Naive thymus-derived CD4-positive, alpha-beta T cell (primary cell): ENCODE measurements at regions not wholly inside any gene's neighbourhood (a gene's known extent, or its start where the extent isn't known, plus 50 kb on each side); places are given as distances from the start of the nearest gene placed in this dataset.

Experiments
- ATAC-seq: fragments of 150-1000 bp; cut with Tn5 transposase; 2 replicates; pipeline ENCODE4 v1.10.0; 2021; ENCODE audit warnings: mild to moderate bottlenecking, moderate library complexity
- CTCF ChIA-PET: fragments of 350-600 bp; sonication (Branson Sonifier 250); formaldehyde crosslinking; loops from one replicate; lab custom pipeline; 2021; ENCODE audit warnings: antibody characterized with exemption; lab: Charles Lee
- POLR2A ChIA-PET: fragments of 350-600 bp; sonication (Branson Sonifier 250); formaldehyde crosslinking; loops from one replicate; lab custom pipeline; 2021; ENCODE audit warnings: antibody characterized with exemption, inconsistent platforms; lab: Charles Lee
- DNase-seq, 9 donors: peaks; one replicate each; pipeline versions ENCODE4 v3.0.0 to v3.0.0-alpha.2; 2020 to 2022; ENCODE audit warnings: mixed read lengths in 1 of 9
- H3K27ac ChIP-seq: one replicate; pipeline ENCODE4 v1.7.0; 2013; ENCODE audit warnings: mild to moderate bottlenecking, low read depth, low read length, moderate library complexity
- H3K27me3 ChIP-seq, 2 donors: one replicate each; pipeline ENCODE4 v1.7.0; 2013; ENCODE audit warnings: low read length in 2 of 2, mild to moderate bottlenecking in 2 of 2, moderate library complexity in 2 of 2; ENCODE audit not compliant: control insufficient read depth in 2 of 2, insufficient read depth in 2 of 2
- H3K36me3 ChIP-seq, 3 experiments: 1 replicate in 2 of 3; 2 replicates in 1 of 3; pipeline ENCODE4 v1.7.0; 2013; ENCODE audit warnings: low read length in 3 of 3, mild to moderate bottlenecking in 3 of 3, moderate library complexity in 1 of 3; ENCODE audit not compliant: insufficient read depth in 3 of 3, control insufficient read depth in 2 of 3
- H3K4me1 ChIP-seq, 2 donors: one replicate each; pipeline ENCODE4 v1.7.0; 2013; ENCODE audit warnings: low read length in 2 of 2, mild to moderate bottlenecking in 2 of 2, moderate library complexity in 1 of 2; ENCODE audit not compliant: control insufficient read depth in 2 of 2, insufficient read depth in 2 of 2
- H3K4me3 ChIP-seq: 2 replicates; pipeline ENCODE4 v1.7.0; 2013; ENCODE audit warnings: mild to moderate bottlenecking, low read length
- H3K9me3 ChIP-seq, 3 experiments: 1 replicate in 2 of 3; 2 replicates in 1 of 3; pipeline ENCODE4 v1.7.0; 2013; ENCODE audit warnings: low read length in 3 of 3; ENCODE audit not compliant: control insufficient read depth in 2 of 3
- H3K27ac Mint-ChIP-seq, 9 donors: one replicate each; pipeline ENCODE4 v1.8.0; 2020 to 2022; ENCODE audit warnings: mixed read lengths in 9 of 9, mild to moderate bottlenecking in 8 of 9, moderate library complexity in 5 of 9, inconsistent platforms in 2 of 9
- H3K27me3 Mint-ChIP-seq, 5 donors: one replicate each; pipeline ENCODE4 v1.8.0; 2021 to 2022; ENCODE audit warnings: mixed read lengths in 5 of 5, mild to moderate bottlenecking in 1 of 5
- H3K36me3 Mint-ChIP-seq, 5 donors: one replicate each; pipeline ENCODE4 v1.8.0; 2020 to 2022; ENCODE audit warnings: mixed read lengths in 5 of 5, mild to moderate bottlenecking in 3 of 5, inconsistent platforms in 1 of 5
- H3K4me1 Mint-ChIP-seq, 7 donors: one replicate each; pipeline ENCODE4 v1.8.0; 2020 to 2022; ENCODE audit warnings: mixed read lengths in 7 of 7, mild to moderate bottlenecking in 3 of 7, inconsistent platforms in 1 of 7
- H3K4me3 Mint-ChIP-seq, 10 donors: one replicate each; pipeline ENCODE4 v1.8.0; 2020 to 2022; ENCODE audit warnings: mild to moderate bottlenecking in 10 of 10, mixed read lengths in 10 of 10, moderate library complexity in 6 of 10, inconsistent platforms in 2 of 10
- H3K9me3 Mint-ChIP-seq, 11 donors: one replicate each; pipeline ENCODE4 v1.8.0; 2020 to 2022; ENCODE audit warnings: mixed read lengths in 11 of 11, mild to moderate bottlenecking in 4 of 11, inconsistent platforms in 1 of 11, moderate library complexity in 1 of 11
- intact Hi-C, 2 donors: fragments of 100-400 bp; cut with micrococcal nuclease; formaldehyde crosslinking; loops; one replicate each; pipeline ENCODE4 v1.15.1; 2023

GRCh38 chr4:100898844-100899243 lies 381.0 kb upstream of the EMCN start:
- intact Hi-C loops: loop anchor here in 1 of 2 donors (5.0 to 10.0 kb wide), 2 partner anchors 446 to 1863 kb away; partner anchors contain the start of genes MANBA and PPP3CA
- no peak for DNase-seq
- H3K9me3 ChIP-seq: no peaks in the 10 kb centered on the region
- no peak overlapping the region for H3K4me3 ChIP-seq
- ChIA-PET CTCF (interaction anchor here (0.7 kb wide), 1 partner anchor 64 kb away, joined by 4 read pairs; no protein-coding TSS in a partner anchor), POLR2A (no interaction called here)
- peaks cover 0 to 6% of the 10 kb centered on the region in 2 donors for H3K4me1 ChIP-seq
- Mint-ChIP-seq H3K9me3 (peaks cover 0 to 10% (median 0%) of the 10 kb centered on the region in 11 donors), H3K4me3 (no peak overlapping the region), H3K36me3 (peaks cover 0 to 7% (median 0%) of the 10 kb centered on the region in 5 donors), H3K27me3 (peaks cover 3 to 23% (median 17%) of the 10 kb centered on the region in 5 donors), H3K27ac (no peak overlapping the region), H3K4me1 (peaks cover 5 to 18% (median 18%) of the 10 kb centered on the region in 7 donors)
- no peaks in the 10 kb centered on the region for H3K27me3 ChIP-seq
- no peak overlapping the region for H3K27ac ChIP-seq
- H3K36me3 ChIP-seq: no peaks in the 10 kb centered on the region
- no peak for ATAC-seq

GRCh38 chr4:100895556-100896197 lies 377.9 kb upstream of the EMCN start:
- H3K36me3 ChIP-seq: no peaks in the 10 kb centered on the region
- ChIA-PET CTCF (no interaction called here), POLR2A (no interaction called here)
- H3K27ac ChIP-seq: peak overlapping the region; percentile 27
- peaks cover 0 to 6% of the 10 kb centered on the region in 2 donors for H3K4me1 ChIP-seq
- H3K4me1 Mint-ChIP-seq: peaks cover 5 to 18% (median 18%) of the 10 kb centered on the region in 7 donors
- peak overlapping the region; percentile 76 to 91 (median 83) for H3K4me3 Mint-ChIP-seq
- H3K9me3 Mint-ChIP-seq: peaks cover 0 to 7% (median 2%) of the 10 kb centered on the region in 11 donors
- H3K36me3 Mint-ChIP-seq: peaks cover 0 to 6% (median 0%) of the 10 kb centered on the region in 5 donors
- ATAC-seq (peak; percentile 60), DNase-seq (peak in 5 of 9 donors; percentile 9 to 24 (median 22))
- H3K27me3 Mint-ChIP-seq: peaks cover 0 to 8% (median 0%) of the 10 kb centered on the region in 5 donors
- H3K9me3 ChIP-seq: no peaks in the 10 kb centered on the region
- H3K4me3 ChIP-seq: peak overlapping the region; percentile 49
- H3K27ac Mint-ChIP-seq: peak overlapping the region; percentile 43 to 91 (median 80)
- intact Hi-C loops: loop anchor here in 1 of 2 donors (2.0 to 10.0 kb wide), 3 partner anchors 125 to 1867 kb away; partner anchors contain the start of genes MANBA and PPP3CA
- no peaks in the 10 kb centered on the region for H3K27me3 ChIP-seq

- ChIA-PET POLR2A (no interaction called here), CTCF (no interaction called here)
- H3K4me3 Mint-ChIP-seq: peak overlapping the region in 5 of 10 donors; percentile 76 to 88 (median 83)
- intact Hi-C loops: loop anchor here in 1 of 2 donors (2.0 to 10.0 kb wide), 2 partner anchors 126 to 450 kb away; partner anchors contain the start of gene PPP3CA
- H3K27ac ChIP-seq: no peak overlapping the region
- no peaks in the 10 kb centered on the region for H3K27me3 ChIP-seq
- no peaks in the 10 kb centered on the region for H3K36me3 ChIP-seq
- H3K36me3 Mint-ChIP-seq: peaks cover 0 to 6% (median 0%) of the 10 kb centered on the region in 5 donors
- ATAC-seq: no peak
- peak overlapping the region in 6 of 9 donors; percentile 4 to 83 (median 60) for H3K27ac Mint-ChIP-seq
- H3K9me3 Mint-ChIP-seq: peaks cover 0 to 13% (median 6%) of the 10 kb centered on the region in 11 donors
- H3K27me3 Mint-ChIP-seq: peaks cover 0 to 16% (median 3%) of the 10 kb centered on the region in 5 donors
- peaks cover 5 to 18% (median 18%) of the 10 kb centered on the region in 7 donors for H3K4me1 Mint-ChIP-seq
- no peaks in the 10 kb centered on the region for H3K9me3 ChIP-seq
- H3K4me3 ChIP-seq: no peak overlapping the region
- no peak for DNase-seq
- H3K4me1 ChIP-seq: peaks cover 0 to 6% of the 10 kb centered on the region in 2 donors
Measured at GRCh38 chr4:100894339-100894870, 376.6 kb upstream of the EMCN start.

DNA sequence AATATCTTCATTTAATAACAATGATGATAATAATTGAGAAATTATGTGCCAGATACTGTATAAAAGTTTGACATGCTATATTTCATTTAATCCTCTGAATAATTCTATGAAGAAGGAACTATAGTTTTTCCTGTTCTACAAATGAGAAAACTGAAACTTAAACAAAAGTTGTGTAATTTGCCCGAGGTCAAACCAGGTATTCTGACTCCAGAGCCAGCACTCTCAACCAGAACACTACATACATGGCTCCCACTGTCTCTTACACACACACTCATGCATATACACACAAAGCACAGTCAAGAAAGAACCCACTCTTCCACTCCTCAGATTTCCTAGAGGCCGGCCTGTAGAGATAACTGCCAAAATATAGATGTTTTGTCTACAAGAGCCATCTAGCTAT lies 374.0 kb upstream of the EMCN start:
- ChIA-PET CTCF (no interaction called here), POLR2A (no interaction called here)
- ATAC-seq (no peak), DNase-seq (no peak)
- peaks cover 3 to 19% (median 8%) of the 10 kb centered on the region in 11 donors for H3K9me3 Mint-ChIP-seq
- Histone ChIP-seq H3K4me3 (no peak overlapping the region), H3K9me3 (no peaks in the 10 kb centered on the region), H3K4me1 (peaks cover 0 to 6% of the 10 kb centered on the region in 2 donors), H3K36me3 (no peaks in the 10 kb centered on the region), H3K27ac (no peak overlapping the region), H3K27me3 (no peaks in the 10 kb centered on the region)
- intact Hi-C loops: loop anchor here in 1 of 2 donors (10.0 kb wide), 1 partner anchor 453 kb away; the partner anchor contains the start of gene PPP3CA
- H3K27ac Mint-ChIP-seq: no peak overlapping the region
- H3K4me1 Mint-ChIP-seq: peaks cover 5 to 18% (median 18%) of the 10 kb centered on the region in 7 donors
- no peak overlapping the region for H3K4me3 Mint-ChIP-seq
- peaks cover 0 to 5% (median 0%) of the 10 kb centered on the region in 5 donors for H3K36me3 Mint-ChIP-seq
- H3K27me3 Mint-ChIP-seq: peaks cover 6 to 16% (median 9%) of the 10 kb centered on the region in 5 donors

- Mint-ChIP-seq H3K4me1 (peaks cover 0 to 4% (median 3%) of the 10 kb centered on the region in 7 donors), H3K36me3 (peaks cover 0 to 4% (median 0%) of the 10 kb centered on the region in 5 donors), H3K27ac (no peak overlapping the region), H3K9me3 (peaks cover 3 to 35% (median 13%) of the 10 kb centered on the region in 11 donors), H3K27me3 (peaks cover 6 to 26% (median 14%) of the 10 kb centered on the region in 5 donors), H3K4me3 (no peak overlapping the region)
- no peak for ATAC-seq
- no peaks in the 10 kb centered on the region for H3K36me3 ChIP-seq
- intact Hi-C loops: loop anchor here in 1 of 2 donors (10.0 kb wide), 1 partner anchor 455 kb away; the partner anchor contains the start of gene PPP3CA
- no peaks in the 10 kb centered on the region for H3K9me3 ChIP-seq
- ChIA-PET CTCF (no interaction called here), POLR2A (no interaction called here)
- H3K4me3 ChIP-seq: no peak overlapping the region
- H3K27ac ChIP-seq: no peak overlapping the region
- H3K27me3 ChIP-seq: no peaks in the 10 kb centered on the region
- no peak for DNase-seq
- peaks cover 0 to 1% of the 10 kb centered on the region in 2 donors for H3K4me1 ChIP-seq
Measured at GRCh38 chr4:100889898-100890297, 372.1 kb upstream of the EMCN start.

DNA sequence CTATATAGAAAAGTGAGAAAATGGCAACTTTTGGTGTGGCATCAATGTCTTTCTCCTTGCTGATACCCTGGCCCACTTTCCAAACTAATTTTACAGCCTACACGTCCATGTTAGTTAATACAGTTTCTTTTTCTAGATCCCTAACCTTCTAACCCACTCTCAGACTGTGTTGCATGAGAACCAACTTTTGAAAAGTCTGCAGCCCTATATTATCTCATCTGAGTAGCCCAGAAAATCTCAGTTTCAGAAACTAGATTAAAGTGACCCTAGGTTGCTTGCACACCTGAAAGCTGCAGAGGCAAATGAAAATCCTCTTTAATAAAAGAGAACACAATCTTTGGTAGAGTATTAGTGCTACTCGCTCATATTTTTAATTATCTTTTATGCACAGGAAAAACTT lies 371.6 kb upstream of the EMCN start:
- Mint-ChIP-seq H3K4me1 (no peaks in the 10 kb centered on the region), H3K4me3 (no peak overlapping the region), H3K27me3 (peaks cover 6 to 26% (median 16%) of the 10 kb centered on the region in 5 donors), H3K9me3 (peaks cover 3 to 38% (median 13%) of the 10 kb centered on the region in 11 donors), H3K27ac (no peak overlapping the region), H3K36me3 (peaks cover 0 to 2% (median 0%) of the 10 kb centered on the region in 5 donors)
- Histone ChIP-seq H3K4me3 (no peak overlapping the region), H3K9me3 (no peaks in the 10 kb centered on the region), H3K4me1 (no peaks in the 10 kb centered on the region), H3K36me3 (no peaks in the 10 kb centered on the region), H3K27me3 (no peaks in the 10 kb centered on the region), H3K27ac (no peak overlapping the region)
- ATAC-seq: no peak
- no peak for DNase-seq
- POLR2A ChIA-PET: no interaction called here
- intact Hi-C loops: no loop called here
- CTCF ChIA-PET: no interaction called here
